ENCODE measurements at regions not wholly inside any gene's neighbourhood (a gene's known extent, or its start where the extent isn't known, plus 50 kb on each side); places are given as distances from the start of the nearest gene placed in this dataset.

- intact Hi-C loops (cut with micrococcal nuclease), result no loop called here
- H3K27ac ChIP-seq (ENCODE audit: extremely low read depth, low read depth, low read length), result no peak overlapping the region
- no peak for FAIRE-seq
- H3K9me3 ChIP-seq (replicated peaks; ENCODE audit: control insufficient read depth, insufficient read depth, low read depth, low read length), result no peaks in the 10 kb centered on the region
- no peak overlapping the region for H2AFZ ChIP-seq (ENCODE audit: low read depth, low read length)
- in situ Hi-C loops (cut with MboI), result no loop called here
- H3K4me3 ChIP-seq, result no peak overlapping the region
- TF ChIP-seq PBX2 (CRISPR knock-in tag; IDR thresholded peaks at IDR 0.05; ENCODE audit: low read depth) (no peak), PBX2 (tag; conservative IDR thresholded peaks at IDR 0.05; ENCODE audit: low read depth) (no peak), THRAP3 (IDR thresholded peaks at IDR 0.05; ENCODE audit: borderline replicate concordance) (no peak), BRF1 (IDR thresholded peaks at IDR 0.05; ENCODE audit: borderline replicate concordance, extremely low read depth, insufficient read length) (no peak), ZNF280A (IDR thresholded peaks at IDR 0.05; ENCODE audit: low read depth, partially characterized antibody) (no peak), ZNF318 (IDR thresholded peaks at IDR 0.05; ENCODE audit: borderline replicate concordance in 1 of 2, low read depth in 1 of 2) (no peak)
- H3K79me2 ChIP-seq (ENCODE audit: control insufficient read depth, insufficient read depth, low read length), result no peaks in the 10 kb centered on the region
- H3K9me1 ChIP-seq (ENCODE audit: control insufficient read depth, insufficient read depth, low read length), result no peaks in the 10 kb centered on the region
- H3K36me3 ChIP-seq (ENCODE audit: control insufficient read depth, insufficient read depth, low read length), result no peaks in the 10 kb centered on the region
- no peaks in the 10 kb centered on the region for H3K27me3 ChIP-seq (ENCODE audit: control insufficient read depth in 2 of 2, insufficient read depth in 2 of 2, low read length in 2 of 2)
- no peak overlapping the region for H3K9ac ChIP-seq (ENCODE audit: insufficient read depth in 1 of 2, low read depth in 2 of 2, low read length in 2 of 2)
- no peaks in the 10 kb centered on the region for H4K20me1 ChIP-seq (replicated peaks; ENCODE audit: control insufficient read depth, insufficient read depth, low read length)
- ChIA-PET CTCF (ENCODE audit: low intra/inter-chr PET ratio) (no interaction called here), POLR2A (interaction anchor here (0.8 kb wide), 1 partner anchor 1526 kb away, joined by 3 read pairs; no protein-coding TSS in a partner anchor)
- H3K4me1 ChIP-seq (replicated peaks in 1 of 2; ENCODE audit: control insufficient read depth in 2 of 2, insufficient read depth in 2 of 2, low read length in 2 of 2), result no peaks in the 10 kb centered on the region
- DNase-seq (ENCODE audit: extremely low read depth in 1 of 4, low spot score in 3 of 4), result no peak
- BruUV-seq (replicated peaks), result no TSS peak
- ATAC-seq, result no peak
- H3K4me2 ChIP-seq (ENCODE audit: insufficient read depth, low read length), result no peak overlapping the region
- WGBS (ENCODE audit: insufficient coverage, low coverage, missing lambda C conversion rate), result 0% methylated on average over 2 of the region's 2 CpGs
Observed at GRCh38 chr12:97650242-97650641, 187.6 kb downstream of the RMST start.

Measured in K562 (cell line).